ENCODE measurements at regions not wholly inside any gene's neighbourhood (a gene's known extent, or its start where the extent isn't known, plus 50 kb on each side); places are given as distances from the start of the nearest gene placed in this dataset.

- DNase-seq (ENCODE audit: low spot score), result no peak
Measured at GRCh38 chr1:165025805-165026204, 330.7 kb downstream of the LMX1A start.

- DNase-seq (ENCODE audit: low spot score), result no peak
Measured at GRCh38 chr1:165014753-165015152, 341.8 kb downstream of the LMX1A start.

- DNase-seq (ENCODE audit: low spot score), result no peak
Measured at GRCh38 chr1:165011991-165012531, 344.5 kb downstream of the LMX1A start.

GRCh38 chr1:165011186-165011585 is 345.3 kb downstream of the LMX1A start:
- DNase-seq (ENCODE audit: low spot score), result no peak

DNA sequence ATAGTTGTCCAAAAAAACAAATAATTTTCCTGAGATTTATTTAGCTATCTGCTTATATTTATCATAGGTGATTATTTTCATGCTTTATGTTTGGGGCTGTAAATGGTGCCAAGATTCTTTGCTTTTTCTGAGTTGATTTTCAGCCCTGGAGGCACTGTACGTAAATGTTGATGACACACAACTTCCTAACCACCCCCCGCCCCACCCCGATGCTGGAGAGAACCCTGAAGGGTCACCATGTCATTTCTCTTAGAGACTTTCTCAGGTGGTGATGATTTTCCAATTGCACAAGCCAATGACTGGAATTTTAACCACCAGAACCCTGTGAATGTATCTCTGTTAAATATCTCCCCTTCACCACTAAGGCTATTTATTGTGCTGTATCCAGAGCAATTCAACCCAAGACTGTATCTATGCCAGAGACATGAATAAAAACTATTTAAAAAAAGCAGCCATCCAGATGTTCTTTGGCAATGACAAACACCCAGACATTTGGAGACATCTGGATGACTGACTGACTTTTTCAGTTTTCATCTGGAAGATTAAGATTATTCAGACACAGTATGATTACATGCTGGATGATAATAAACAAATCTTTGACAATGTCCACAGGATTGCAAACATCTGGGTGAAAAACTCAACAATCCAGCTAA is 346.0 kb downstream of the LMX1A start:
- no peak for DNase-seq (ENCODE audit: low spot score)

GRCh38 chr1:165006831-165007230 is 349.7 kb downstream of the LMX1A start:
- no peak for DNase-seq (ENCODE audit: low spot score)

GRCh38 chr1:164999146-164999545 is 357.4 kb downstream of the LMX1A start:
- DNase-seq (ENCODE audit: low spot score), result no peak

DNA sequence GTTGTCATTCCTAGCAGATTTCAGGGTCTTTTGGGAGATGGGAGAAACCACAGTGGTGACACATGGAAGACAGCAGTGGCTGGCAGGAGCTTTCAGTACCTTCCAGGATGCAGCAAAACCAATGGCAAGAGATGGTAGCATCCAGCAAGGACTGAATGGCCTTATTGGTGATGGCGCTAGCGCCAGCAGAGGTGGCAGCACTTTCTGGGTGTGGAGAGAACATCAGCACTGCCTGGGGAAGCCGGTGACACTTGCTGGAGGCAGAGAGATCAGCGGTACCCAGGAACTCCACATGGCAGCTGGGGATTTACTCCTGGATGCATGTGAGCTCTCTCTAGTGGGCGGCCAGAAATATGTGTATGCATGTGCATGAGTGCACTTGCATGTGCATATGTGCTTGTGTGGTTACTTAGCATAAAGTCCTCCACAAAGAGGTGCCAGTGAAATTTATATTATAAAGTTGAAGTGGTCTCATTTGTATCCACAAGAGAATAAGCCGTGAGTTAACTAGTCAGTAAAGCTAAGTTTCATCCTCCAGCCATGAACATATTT is 364.7 kb downstream of the LMX1A start:
- no peak for DNase-seq (ENCODE audit: low spot score)

DNA sequence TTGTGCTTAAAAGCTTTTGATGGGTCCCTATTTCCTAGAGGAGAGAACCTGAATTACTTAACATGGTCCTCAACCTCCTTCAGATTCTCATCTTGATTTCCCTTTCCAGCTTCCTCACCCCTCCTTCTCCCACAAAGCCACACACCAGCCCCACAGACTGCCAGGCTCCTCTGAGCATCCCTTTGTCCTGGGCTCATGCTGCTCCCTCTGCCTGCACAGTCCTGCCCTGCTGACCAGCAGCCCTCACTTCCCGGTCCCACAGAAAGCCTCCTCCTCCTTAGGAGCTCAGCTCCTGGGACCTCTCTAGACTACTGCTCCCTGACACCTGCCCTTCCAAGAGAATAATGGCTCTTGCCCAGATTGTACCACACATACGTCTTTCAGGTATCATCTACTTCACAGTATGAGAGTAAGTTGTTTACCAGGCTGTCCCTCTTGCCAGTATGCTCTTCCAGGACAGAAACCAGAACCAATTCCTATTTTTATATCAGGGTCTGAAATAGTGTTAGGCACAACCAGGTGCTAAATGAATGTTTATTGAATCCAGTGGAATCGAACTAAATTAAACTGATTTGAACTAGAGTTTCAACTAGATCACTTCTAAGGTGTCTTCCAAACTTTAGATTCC is 373.4 kb downstream of the LMX1A start:
- no peak for DNase-seq (ENCODE audit: low spot score)

GRCh38 chr1:164982545-164982944 is 374.0 kb downstream of the LMX1A start:
- DNase-seq (ENCODE audit: low spot score), result no peak

GRCh38 chr1:164977561-164977960 is 379.0 kb downstream of the LMX1A start:
- no peak for DNase-seq (ENCODE audit: low spot score)

DNA sequence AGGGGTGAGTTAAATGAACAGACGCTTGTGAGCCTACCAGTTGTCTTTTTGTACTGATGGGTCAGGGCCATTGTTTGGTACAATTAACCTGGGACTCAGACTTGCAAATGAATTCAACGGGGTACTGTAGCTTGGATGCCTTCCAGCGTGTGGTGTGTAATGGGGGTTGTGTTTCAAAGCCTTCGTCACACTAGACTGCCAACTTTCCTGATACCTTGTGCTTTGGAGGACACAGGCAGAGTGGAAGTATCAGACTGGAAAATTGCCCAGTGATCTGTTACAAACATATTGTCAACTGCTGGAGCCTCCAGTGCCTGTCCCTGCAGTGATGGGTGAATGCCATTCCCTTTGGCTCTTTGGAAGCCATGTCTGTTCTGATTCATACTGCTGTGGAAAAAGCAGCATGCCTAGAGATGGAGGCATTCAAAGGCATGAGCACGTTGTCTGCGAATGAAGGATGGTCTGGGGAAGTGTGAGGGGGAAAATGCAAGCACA is 384.5 kb downstream of the LMX1A start:
- DNase-seq (ENCODE audit: low spot score), result no peak

- no peak for DNase-seq (ENCODE audit: low spot score)
Measured at GRCh38 chr1:164971391-164971790, 385.1 kb downstream of the LMX1A start.

GRCh38 chr1:164969253-164969652 is 387.3 kb downstream of the LMX1A start:
- DNase-seq (ENCODE audit: low spot score), result no peak

GRCh38 chr1:164967300-164967699 is 389.2 kb downstream of the LMX1A start:
- no peak for DNase-seq (ENCODE audit: low spot score)

DNA sequence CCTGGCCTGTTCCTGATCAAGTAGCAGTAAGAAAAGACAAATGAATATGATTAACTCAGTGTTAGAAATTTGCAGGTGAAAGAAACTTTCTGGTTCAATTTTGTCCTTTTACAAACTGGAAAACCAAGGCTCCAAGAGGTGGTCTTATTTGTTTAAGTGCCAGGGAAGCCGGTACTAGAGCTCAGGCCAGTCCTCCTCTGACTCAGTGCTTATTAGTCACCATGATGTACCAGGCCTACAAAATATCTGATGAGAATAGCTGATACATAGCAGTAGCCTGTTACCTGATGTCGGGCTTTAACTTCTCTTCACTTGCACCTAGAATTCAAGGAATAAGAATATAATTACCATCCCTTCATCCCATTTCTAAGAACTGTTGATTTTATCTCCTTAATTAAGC is 394.8 kb downstream of the LMX1A start:
- no peak for DNase-seq (ENCODE audit: low spot score)

GRCh38 chr1:164958982-164959768 is 397.3 kb downstream of the LMX1A start:
- no peak for DNase-seq (ENCODE audit: low spot score)

DNA sequence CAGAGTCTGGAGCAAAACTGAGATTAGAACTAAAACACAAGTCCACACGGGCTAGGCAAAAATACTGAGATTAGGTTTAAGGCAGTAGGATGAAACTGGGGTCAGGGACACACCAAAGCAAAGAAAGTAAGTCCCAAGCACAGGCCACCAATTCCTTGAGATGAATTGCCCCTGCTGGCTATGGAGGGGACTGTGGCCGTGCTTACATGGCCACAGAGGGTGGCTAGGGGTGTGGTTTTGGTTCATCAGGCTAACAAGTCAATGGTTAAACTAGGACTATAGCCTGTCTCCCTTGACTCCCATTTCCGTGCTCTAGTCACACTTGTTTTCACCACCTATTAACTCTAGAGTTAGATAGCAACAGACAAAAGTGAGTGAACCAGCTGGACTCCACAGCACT is 394.8 kb downstream of the PBX1 start:
- no peak for DNase-seq (ENCODE audit: low spot score)

DNA sequence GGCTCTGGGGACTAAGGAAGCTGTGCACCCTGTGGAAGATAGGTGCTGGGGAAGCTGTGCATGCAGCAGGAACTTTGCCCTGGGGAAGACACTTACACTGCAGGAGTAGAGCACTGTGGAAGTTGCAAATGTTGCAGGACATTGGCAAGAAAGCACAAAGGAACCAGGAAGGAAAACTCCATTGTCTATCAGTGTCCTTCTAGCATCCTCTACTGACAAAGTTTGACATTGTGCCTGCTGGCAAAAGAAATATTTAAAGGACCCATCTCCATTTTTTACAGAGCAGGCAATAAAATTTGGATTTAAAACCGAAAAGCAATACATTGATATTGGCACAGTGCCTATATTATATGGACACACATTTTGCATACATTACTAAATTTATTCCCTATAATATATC is 394.1 kb downstream of the PBX1 start:
- no peak for DNase-seq (ENCODE audit: low spot score)

GRCh38 chr1:164951508-164951907 is 392.5 kb downstream of the PBX1 start:
- no peak for DNase-seq (ENCODE audit: low spot score)

GRCh38 chr1:164950541-164950986 is 391.6 kb downstream of the PBX1 start:
- no peak for DNase-seq (ENCODE audit: low spot score)

GRCh38 chr1:164949771-164950471 is 390.9 kb downstream of the PBX1 start:
- no peak for DNase-seq (ENCODE audit: low spot score)

All from activated CD4-positive, alpha-beta T cell treated with anti-CD3 and anti-CD28 coated beads, Interleukin-2, Interleukin-4, amounts not matched to agents 100 ng/mL and 50 ng/mL, durations not matched to agents 16 hours and 8 hours (primary cell).